Liver (tissue), 8 donors: ENCODE measurements at regions not wholly inside any gene's neighbourhood (a gene's known extent, or its start where the extent isn't known, plus 50 kb on each side); places are given as distances from the start of the nearest gene placed in this dataset.

ENCODE experiments used
- DNase-seq: peaks from one replicate; pipeline ENCODE4 v3.0.0-alpha.2; 2017; ENCODE audit warnings: low spot score
- H3K27ac ChIP-seq, 2 donors: one replicate each; pipeline ENCODE4 v1.7.0; 2013; ENCODE audit warnings: inconsistent platforms in 2 of 2, low read length in 2 of 2, control low read depth in 1 of 2, low read depth in 1 of 2, mild to moderate bottlenecking in 1 of 2
- H3K27me3 ChIP-seq, 4 donors: one replicate each; pipeline versions ENCODE4 v1.6.1 to v1.7.0; 2013; ENCODE audit warnings: low read length in 3 of 4, inconsistent platforms in 1 of 4, mild to moderate bottlenecking in 1 of 4, moderate library complexity in 1 of 4; ENCODE audit not compliant: control insufficient read depth in 4 of 4, insufficient read depth in 4 of 4
- H3K36me3 ChIP-seq, 4 donors: one replicate each; pipeline versions ENCODE4 v1.6.1 to v1.7.0; 2013; ENCODE audit warnings: low read length in 3 of 4, mild to moderate bottlenecking in 3 of 4, low read depth in 1 of 4, moderate library complexity in 1 of 4; ENCODE audit not compliant: control insufficient read depth in 4 of 4, insufficient read depth in 3 of 4
- H3K4me1 ChIP-seq, 4 donors: one replicate each; pipeline versions ENCODE4 v1.6.1 to v1.7.0; 2013; ENCODE audit warnings: low read length in 3 of 4, mild to moderate bottlenecking in 3 of 4, moderate library complexity in 1 of 4; ENCODE audit not compliant: control insufficient read depth in 4 of 4, insufficient read depth in 4 of 4
- H3K4me3 ChIP-seq, 3 donors: one replicate each; pipeline versions ENCODE4 v1.6.1 to v1.7.0; 2013; ENCODE audit warnings: low read length in 3 of 3, control low read depth in 1 of 3, low read depth in 1 of 3, mild to moderate bottlenecking in 1 of 3
- H3K9ac ChIP-seq, 2 donors: one replicate each; pipeline ENCODE4 v1.7.0; 2013; ENCODE audit warnings: low read length in 2 of 2, mild to moderate bottlenecking in 2 of 2, moderate library complexity in 2 of 2, control low read depth in 1 of 2, low read depth in 1 of 2
- H3K9me3 ChIP-seq, 4 donors: one replicate each; pipeline versions ENCODE4 v1.6.1 to v1.7.0; 2013; ENCODE audit warnings: low read length in 3 of 4; ENCODE audit not compliant: control insufficient read depth in 4 of 4
- ATF3 ChIP-seq: IDR thresholded peaks from 2 replicates; pipeline ENCODE4 v1.6.1; 2016; ENCODE audit warnings: antibody characterized with exemption
- CTCF ChIP-seq: fragments of 150-350 bp; IDR thresholded peaks from 2 replicates; pipeline ENCODE4 v1.5.1; 2017; ENCODE audit warnings: improper control_type of control experiment, low read depth, low read length; ENCODE audit not compliant: missing input control
- FOXA2 ChIP-seq: IDR thresholded peaks from 2 replicates; pipeline ENCODE4 v1.6.1; 2016; ENCODE audit warnings: antibody characterized with exemption
- GABPA ChIP-seq, 2 donors: IDR thresholded peaks in 1 of 2; conservative IDR thresholded peaks in 1 of 2; 2 replicates each; pipeline ENCODE4 v1.6.1; 2016; ENCODE audit warnings: antibody characterized with exemption in 2 of 2, mild to moderate bottlenecking in 1 of 2, moderate library complexity in 1 of 2
- HNF4A ChIP-seq, 2 donors: conservative IDR thresholded peaks; 2 replicates each; pipeline ENCODE4 v1.6.1; 2016; ENCODE audit warnings: antibody characterized with exemption in 2 of 2, mild to moderate bottlenecking in 2 of 2
- JUND ChIP-seq, 2 donors: IDR thresholded peaks; 2 replicates each; pipeline ENCODE4 v1.6.1; 2016; ENCODE audit warnings: antibody characterized with exemption in 2 of 2
- YY1 ChIP-seq: IDR thresholded peaks from 2 replicates; pipeline ENCODE4 v1.6.1; 2016; ENCODE audit warnings: antibody characterized with exemption, mild to moderate bottlenecking
- ZBTB33 ChIP-seq: IDR thresholded peaks from 2 replicates; pipeline ENCODE4 v1.6.1; 2016; ENCODE audit warnings: antibody characterized with exemption
- WGBS: extraction: QIAGEN DNeasy Blood & Tissue Kit; methylation state at CpG from one replicate; pipeline ENCODE4 v1.1.7; 2013; 5-methylcytosine and 5-hydroxymethylcytosine counted together
- donor health status: healthy.
- donor health status: healthy.
- donor health status: healthy.
- donor health status: healthy.
- donor health status: healthy.

- no peak for DNase-seq
- Histone ChIP-seq H3K27ac (no peak overlapping the region), H3K9ac (no peak overlapping the region), H3K4me3 (no peak overlapping the region), H3K27me3 (no peaks in the 10 kb centered on the region), H3K36me3 (no peaks in the 10 kb centered on the region), H3K4me1 (peaks cover 2 to 4% (median 3%) of the 10 kb centered on the region in 4 donors), H3K9me3 (peaks cover 0 to 5% (median 3%) of the 10 kb centered on the region in 4 donors)
- no peak for TF ChIP-seq FOXA2
- no peak for TF ChIP-seq ZBTB33
- no peak for TF ChIP-seq YY1
- no peak for TF ChIP-seq JUND (IDR thresholded peaks at IDR 0.05)
- 79% methylated on average over 3 of the region's 3 CpGs for WGBS
Observed at GRCh38 chr3:159657176-159657575, 331.5 kb upstream of the IL12A start.

- no peak for TF ChIP-seq GABPA (IDR thresholded peaks at IDR 0.05 in 1 of 2, conservative IDR thresholded peaks at IDR 0.05 in 1 of 2)
- no peak for TF ChIP-seq YY1
- Histone ChIP-seq H3K9me3 (peaks cover 0 to 6% (median 4%) of the 10 kb centered on the region in 4 donors), H3K36me3 (no peaks in the 10 kb centered on the region), H3K27ac (no peak overlapping the region), H3K9ac (no peak overlapping the region), H3K27me3 (no peaks in the 10 kb centered on the region), H3K4me1 (peaks cover 2 to 4% (median 3%) of the 10 kb centered on the region in 4 donors), H3K4me3 (no peak overlapping the region)
- DNase-seq: no peak
- WGBS: 91% methylated on average over 6 of the region's 6 CpGs
Observed at GRCh38 chr3:159657629-159658028, 331.0 kb upstream of the IL12A start.

GRCh38 chr3:159660326-159660725, 328.3 kb upstream of the IL12A start:
- H3K9me3 ChIP-seq: peaks cover 0 to 6% (median 4%) of the 10 kb centered on the region in 4 donors
- H3K4me1 ChIP-seq: no peaks in the 10 kb centered on the region
- no peaks in the 10 kb centered on the region for H3K36me3 ChIP-seq
- no peak for DNase-seq
- no peak overlapping the region for H3K4me3 ChIP-seq
- no peaks in the 10 kb centered on the region for H3K27me3 ChIP-seq
- 95% methylated on average over 3 of the region's 3 CpGs for WGBS
- TF ChIP-seq CTCF (no peak), HNF4A (conservative IDR thresholded peaks at IDR 0.05) (no peak), ATF3 (no peak)
- no peak overlapping the region for H3K27ac ChIP-seq
- H3K9ac ChIP-seq: no peak overlapping the region

GRCh38 chr3:159660901-159661300, 327.7 kb upstream of the IL12A start:
- Histone ChIP-seq H3K27ac (no peak overlapping the region), H3K4me1 (no peaks in the 10 kb centered on the region), H3K27me3 (no peaks in the 10 kb centered on the region), H3K9ac (no peak overlapping the region), H3K9me3 (peaks cover 0 to 6% (median 4%) of the 10 kb centered on the region in 4 donors), H3K4me3 (no peak overlapping the region), H3K36me3 (no peaks in the 10 kb centered on the region)
- 89% methylated on average over 1 of the region's 1 CpG for WGBS
- DNase-seq: no peak
- TF ChIP-seq FOXA2 (no peak), ATF3 (no peak), JUND (IDR thresholded peaks at IDR 0.05) (no peak)
